ENCODE measurements at regions not wholly inside any gene's neighbourhood (a gene's known extent, or its start where the extent isn't known, plus 50 kb on each side); places are given as distances from the start of the nearest gene placed in this dataset.

DNA sequence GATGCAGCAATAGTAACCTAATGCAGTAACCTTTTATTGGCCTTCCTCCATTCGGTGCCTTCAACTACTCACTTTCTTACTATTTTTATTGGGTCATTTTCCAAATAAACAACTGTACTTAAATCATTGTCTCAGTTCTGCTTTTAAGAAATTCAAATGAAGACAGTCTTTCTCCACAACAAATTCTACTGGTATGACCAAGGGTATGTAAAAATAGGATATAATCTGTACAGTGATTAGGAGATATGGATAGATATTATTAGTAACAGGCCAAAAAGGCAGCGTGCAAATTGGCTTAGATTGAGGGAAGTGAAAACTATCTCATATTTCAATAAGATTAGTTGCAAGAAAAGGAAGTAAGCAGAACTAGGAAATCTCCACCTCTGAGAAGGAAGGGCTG lies 177.4 kb upstream of the PPP1R2C start:
- TF ChIP-seq, protein P1, sequence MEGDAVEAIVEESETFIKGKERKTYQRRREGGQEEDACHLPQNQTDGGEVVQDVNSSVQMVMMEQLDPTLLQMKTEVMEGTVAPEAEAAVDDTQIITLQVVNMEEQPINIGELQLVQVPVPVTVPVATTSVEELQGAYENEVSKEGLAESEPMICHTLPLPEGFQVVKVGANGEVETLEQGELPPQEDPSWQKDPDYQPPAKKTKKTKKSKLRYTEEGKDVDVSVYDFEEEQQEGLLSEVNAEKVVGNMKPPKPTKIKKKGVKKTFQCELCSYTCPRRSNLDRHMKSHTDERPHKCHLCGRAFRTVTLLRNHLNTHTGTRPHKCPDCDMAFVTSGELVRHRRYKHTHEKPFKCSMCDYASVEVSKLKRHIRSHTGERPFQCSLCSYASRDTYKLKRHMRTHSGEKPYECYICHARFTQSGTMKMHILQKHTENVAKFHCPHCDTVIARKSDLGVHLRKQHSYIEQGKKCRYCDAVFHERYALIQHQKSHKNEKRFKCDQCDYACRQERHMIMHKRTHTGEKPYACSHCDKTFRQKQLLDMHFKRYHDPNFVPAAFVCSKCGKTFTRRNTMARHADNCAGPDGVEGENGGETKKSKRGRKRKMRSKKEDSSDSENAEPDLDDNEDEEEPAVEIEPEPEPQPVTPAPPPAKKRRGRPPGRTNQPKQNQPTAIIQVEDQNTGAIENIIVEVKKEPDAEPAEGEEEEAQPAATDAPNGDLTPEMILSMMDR (tag by site-specific recombination; IDR thresholded peaks at IDR 0.05) = no peak
- TF ChIP-seq ZNF155 (tag by site-specific recombination; IDR thresholded peaks at IDR 0.05) (no peak), ZNF677 (tag by site-specific recombination; IDR thresholded peaks at IDR 0.05) (no peak), ZNF140 (tag by site-specific recombination; IDR thresholded peaks at IDR 0.05) (no peak), REPIN1 (tag by site-specific recombination; IDR thresholded peaks at IDR 0.05; ENCODE audit: low read depth) (no peak)
- TF ChIP-seq, protein P2, sequence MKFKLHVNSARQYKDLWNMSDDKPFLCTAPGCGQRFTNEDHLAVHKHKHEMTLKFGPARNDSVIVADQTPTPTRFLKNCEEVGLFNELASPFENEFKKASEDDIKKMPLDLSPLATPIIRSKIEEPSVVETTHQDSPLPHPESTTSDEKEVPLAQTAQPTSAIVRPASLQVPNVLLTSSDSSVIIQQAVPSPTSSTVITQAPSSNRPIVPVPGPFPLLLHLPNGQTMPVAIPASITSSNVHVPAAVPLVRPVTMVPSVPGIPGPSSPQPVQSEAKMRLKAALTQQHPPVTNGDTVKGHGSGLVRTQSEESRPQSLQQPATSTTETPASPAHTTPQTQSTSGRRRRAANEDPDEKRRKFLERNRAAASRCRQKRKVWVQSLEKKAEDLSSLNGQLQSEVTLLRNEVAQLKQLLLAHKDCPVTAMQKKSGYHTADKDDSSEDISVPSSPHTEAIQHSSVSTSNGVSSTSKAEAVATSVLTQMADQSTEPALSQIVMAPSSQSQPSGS (tag by site-specific recombination; IDR thresholded peaks at IDR 0.05; ENCODE audit: low read depth) = no peak
- TF ChIP-seq, protein P3, sequence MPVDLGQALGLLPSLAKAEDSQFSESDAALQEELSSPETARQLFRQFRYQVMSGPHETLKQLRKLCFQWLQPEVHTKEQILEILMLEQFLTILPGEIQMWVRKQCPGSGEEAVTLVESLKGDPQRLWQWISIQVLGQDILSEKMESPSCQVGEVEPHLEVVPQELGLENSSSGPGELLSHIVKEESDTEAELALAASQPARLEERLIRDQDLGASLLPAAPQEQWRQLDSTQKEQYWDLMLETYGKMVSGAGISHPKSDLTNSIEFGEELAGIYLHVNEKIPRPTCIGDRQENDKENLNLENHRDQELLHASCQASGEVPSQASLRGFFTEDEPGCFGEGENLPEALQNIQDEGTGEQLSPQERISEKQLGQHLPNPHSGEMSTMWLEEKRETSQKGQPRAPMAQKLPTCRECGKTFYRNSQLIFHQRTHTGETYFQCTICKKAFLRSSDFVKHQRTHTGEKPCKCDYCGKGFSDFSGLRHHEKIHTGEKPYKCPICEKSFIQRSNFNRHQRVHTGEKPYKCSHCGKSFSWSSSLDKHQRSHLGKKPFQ (tag by site-specific recombination; IDR thresholded peaks at IDR 0.05) = no peak
- TF ChIP-seq, protein P4, sequence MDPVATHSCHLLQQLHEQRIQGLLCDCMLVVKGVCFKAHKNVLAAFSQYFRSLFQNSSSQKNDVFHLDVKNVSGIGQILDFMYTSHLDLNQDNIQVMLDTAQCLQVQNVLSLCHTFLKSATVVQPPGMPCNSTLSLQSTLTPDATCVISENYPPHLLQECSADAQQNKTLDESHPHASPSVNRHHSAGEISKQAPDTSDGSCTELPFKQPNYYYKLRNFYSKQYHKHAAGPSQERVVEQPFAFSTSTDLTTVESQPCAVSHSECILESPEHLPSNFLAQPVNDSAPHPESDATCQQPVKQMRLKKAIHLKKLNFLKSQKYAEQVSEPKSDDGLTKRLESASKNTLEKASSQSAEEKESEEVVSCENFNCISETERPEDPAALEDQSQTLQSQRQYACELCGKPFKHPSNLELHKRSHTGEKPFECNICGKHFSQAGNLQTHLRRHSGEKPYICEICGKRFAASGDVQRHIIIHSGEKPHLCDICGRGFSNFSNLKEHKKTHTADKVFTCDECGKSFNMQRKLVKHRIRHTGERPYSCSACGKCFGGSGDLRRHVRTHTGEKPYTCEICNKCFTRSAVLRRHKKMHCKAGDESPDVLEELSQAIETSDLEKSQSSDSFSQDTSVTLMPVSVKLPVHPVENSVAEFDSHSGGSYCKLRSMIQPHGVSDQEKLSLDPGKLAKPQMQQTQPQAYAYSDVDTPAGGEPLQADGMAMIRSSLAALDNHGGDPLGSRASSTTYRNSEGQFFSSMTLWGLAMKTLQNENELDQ (tag by site-specific recombination; IDR thresholded peaks at IDR 0.05; ENCODE audit: low read depth) = no peak
